ENCODE measurements at regions not wholly inside any gene's neighbourhood (a gene's known extent, or its start where the extent isn't known, plus 50 kb on each side); places are given as distances from the start of the nearest gene placed in this dataset.

DNA sequence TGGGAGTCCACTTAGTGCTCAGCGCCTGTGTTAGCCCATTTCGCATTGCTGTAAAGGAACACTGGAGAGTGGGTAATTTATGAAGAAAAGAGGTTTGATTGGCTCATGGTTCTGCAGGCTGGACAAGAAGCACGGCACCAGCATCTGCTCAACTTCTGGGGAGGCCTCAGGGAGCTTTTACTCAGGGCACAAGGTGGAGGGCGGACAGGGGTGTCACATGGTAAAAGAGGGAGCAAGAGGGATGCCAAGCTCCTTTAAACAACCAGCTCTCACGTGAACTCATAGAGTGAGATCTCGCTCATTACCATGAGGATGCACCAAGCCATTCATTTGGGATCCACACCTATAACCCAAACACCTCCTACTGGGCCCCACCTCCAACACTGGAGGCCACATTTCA, 181.4 kb upstream of the TLE3 start:
- DNase-seq, result no peak
- H3K4me3 ChIP-seq, result no peak overlapping the region
- TF ChIP-seq, protein P1, sequence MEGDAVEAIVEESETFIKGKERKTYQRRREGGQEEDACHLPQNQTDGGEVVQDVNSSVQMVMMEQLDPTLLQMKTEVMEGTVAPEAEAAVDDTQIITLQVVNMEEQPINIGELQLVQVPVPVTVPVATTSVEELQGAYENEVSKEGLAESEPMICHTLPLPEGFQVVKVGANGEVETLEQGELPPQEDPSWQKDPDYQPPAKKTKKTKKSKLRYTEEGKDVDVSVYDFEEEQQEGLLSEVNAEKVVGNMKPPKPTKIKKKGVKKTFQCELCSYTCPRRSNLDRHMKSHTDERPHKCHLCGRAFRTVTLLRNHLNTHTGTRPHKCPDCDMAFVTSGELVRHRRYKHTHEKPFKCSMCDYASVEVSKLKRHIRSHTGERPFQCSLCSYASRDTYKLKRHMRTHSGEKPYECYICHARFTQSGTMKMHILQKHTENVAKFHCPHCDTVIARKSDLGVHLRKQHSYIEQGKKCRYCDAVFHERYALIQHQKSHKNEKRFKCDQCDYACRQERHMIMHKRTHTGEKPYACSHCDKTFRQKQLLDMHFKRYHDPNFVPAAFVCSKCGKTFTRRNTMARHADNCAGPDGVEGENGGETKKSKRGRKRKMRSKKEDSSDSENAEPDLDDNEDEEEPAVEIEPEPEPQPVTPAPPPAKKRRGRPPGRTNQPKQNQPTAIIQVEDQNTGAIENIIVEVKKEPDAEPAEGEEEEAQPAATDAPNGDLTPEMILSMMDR (IDR thresholded peaks at IDR 0.05), result no peak
- no peak for TF ChIP-seq POLR2A (IDR thresholded peaks at IDR 0.05)

GRCh38 chr15:70278644-70279043, 180.9 kb upstream of the TLE3 start:
- ATAC-seq (no peak), DNase-seq (no peak)
- Histone ChIP-seq H3K27me3 (no peaks in the 10 kb centered on the region), H3K9me3 (no peaks in the 10 kb centered on the region), H3K4me1 (no peaks in the 10 kb centered on the region), H3K4me3 (no peak overlapping the region), H3K27ac (no peak overlapping the region), H3K36me3 (no peaks in the 10 kb centered on the region)
- TF ChIP-seq, protein P1 (IDR thresholded peaks at IDR 0.05), result no peak
- TF ChIP-seq POLR2A (IDR thresholded peaks at IDR 0.05), result no peak
- WGBS (ENCODE audit: insufficient coverage, low coverage, low lambda C conversion rate, missing lambda C conversion rate), result 63% methylated on average over 3 of the region's 7 CpGs
- intact Hi-C loops (cut with DNase I), result no loop called here

More for the DNA sequence above, 181.4 kb upstream of the TLE3 start:
- no peaks in the 10 kb centered on the region for H3K9me3 ChIP-seq
- H3K27ac ChIP-seq, result no peak overlapping the region
- 72% methylated on average over 4 of the region's 6 CpGs for WGBS (ENCODE audit: insufficient coverage, low coverage, low lambda C conversion rate, missing lambda C conversion rate)
- H3K27me3 ChIP-seq, result no peaks in the 10 kb centered on the region
- ATAC-seq, result no peak
- intact Hi-C loops (cut with DNase I), result no loop called here
- no peaks in the 10 kb centered on the region for H3K4me1 ChIP-seq
- H3K36me3 ChIP-seq, result no peaks in the 10 kb centered on the region

DNA sequence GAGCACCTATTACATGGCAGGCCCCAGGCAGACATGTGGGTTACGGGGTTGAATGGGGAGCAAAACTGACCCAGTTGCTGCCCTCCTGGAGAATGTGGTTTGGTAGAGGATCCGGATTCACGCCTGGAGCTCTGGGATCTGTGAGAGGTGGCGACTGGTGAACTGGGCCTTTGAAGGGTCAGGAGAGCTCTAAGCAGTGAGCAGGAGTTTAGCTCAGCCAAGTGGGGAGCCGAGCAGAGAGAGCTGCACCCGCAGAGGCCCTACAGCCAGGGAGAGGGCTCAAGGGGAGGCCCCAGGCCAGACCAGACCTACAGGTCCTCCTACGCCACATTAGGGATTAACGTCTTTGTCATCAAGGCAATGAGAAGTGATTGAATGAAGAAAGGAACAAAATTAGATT, 179.8 kb upstream of the TLE3 start:
- 84% methylated on average over 7 of the region's 8 CpGs for WGBS (ENCODE audit: insufficient coverage, low coverage, low lambda C conversion rate, missing lambda C conversion rate)
- ATAC-seq, result no peak
- intact Hi-C loops (cut with DNase I), result no loop called here
- Histone ChIP-seq H3K27me3 (no peaks in the 10 kb centered on the region), H3K36me3 (no peaks in the 10 kb centered on the region), H3K4me3 (no peak overlapping the region), H3K4me1 (no peaks in the 10 kb centered on the region), H3K9me3 (no peaks in the 10 kb centered on the region), H3K27ac (no peak overlapping the region)
- TF ChIP-seq, protein P1 (IDR thresholded peaks at IDR 0.05), result no peak
- TF ChIP-seq POLR2A (IDR thresholded peaks at IDR 0.05), result no peak
- DNase-seq, result no peak

DNA sequence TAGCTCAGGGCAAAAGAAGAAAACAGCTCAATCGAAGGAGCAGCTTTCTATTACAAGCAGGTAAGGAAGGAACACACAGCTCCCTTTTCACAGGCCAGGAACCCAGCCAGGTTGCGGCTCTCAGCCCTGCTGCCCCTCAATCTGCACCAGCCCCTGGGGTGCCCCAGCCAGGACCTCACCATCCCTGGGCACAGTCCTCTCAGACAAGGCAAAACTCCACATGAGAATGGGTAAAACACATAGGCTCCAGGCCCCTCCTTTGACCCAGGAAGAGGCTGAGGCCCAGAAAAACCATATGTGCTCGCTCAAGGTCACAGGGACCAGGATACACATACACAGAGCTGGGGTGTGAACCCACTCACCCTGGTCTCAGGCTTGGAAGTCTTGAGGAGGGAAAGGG, 178.7 kb upstream of the TLE3 start:
- Histone ChIP-seq H3K4me3 (no peak overlapping the region), H3K4me1 (no peaks in the 10 kb centered on the region), H3K27ac (no peak overlapping the region), H3K27me3 (no peaks in the 10 kb centered on the region), H3K9me3 (no peaks in the 10 kb centered on the region), H3K36me3 (no peaks in the 10 kb centered on the region)
- no peak for TF ChIP-seq POLR2A (IDR thresholded peaks at IDR 0.05)
- TF ChIP-seq, protein P1 (IDR thresholded peaks at IDR 0.05), result no peak
- intact Hi-C loops (cut with DNase I), result no loop called here
- DNase-seq (no peak), ATAC-seq (no peak)
- 89% methylated on average over 1 of the region's 3 CpGs for WGBS (ENCODE audit: insufficient coverage, low coverage, low lambda C conversion rate, missing lambda C conversion rate)
